Osteocyte (in vitro differentiated cells): ENCODE measurements at regions not wholly inside any gene's neighbourhood (a gene's known extent, or its start where the extent isn't known, plus 50 kb on each side); places are given as distances from the start of the nearest gene placed in this dataset.

Experiments
- DNase-seq: peaks from one replicate; pipeline ENCODE4 v3.0.0; 2021; ENCODE audit warnings: mixed read lengths; ENCODE audit not compliant: unreplicated experiment; ENCODE audit errors: extremely low spot score
- H3K27ac Mint-ChIP-seq: one replicate; pipeline ENCODE4 v1.8.0; 2021; ENCODE audit warnings: mild to moderate bottlenecking, mixed read lengths; ENCODE audit not compliant: unreplicated experiment
- H3K27me3 Mint-ChIP-seq: one replicate; pipeline ENCODE4 v1.8.0; 2021; ENCODE audit warnings: mixed read lengths; ENCODE audit not compliant: unreplicated experiment
- H3K36me3 Mint-ChIP-seq: one replicate; pipeline ENCODE4 v1.8.0; 2021; ENCODE audit warnings: mixed read lengths; ENCODE audit not compliant: unreplicated experiment
- H3K4me1 Mint-ChIP-seq: one replicate; pipeline ENCODE4 v1.8.0; 2021; ENCODE audit warnings: mixed read lengths; ENCODE audit not compliant: unreplicated experiment
- H3K4me3 Mint-ChIP-seq: one replicate; pipeline ENCODE4 v1.8.0; 2021; ENCODE audit warnings: mild to moderate bottlenecking, moderate library complexity, mixed read lengths; ENCODE audit not compliant: unreplicated experiment
- H3K9me3 Mint-ChIP-seq: one replicate; pipeline ENCODE4 v1.8.0; 2021; ENCODE audit warnings: mixed read lengths; ENCODE audit not compliant: unreplicated experiment
- CTCF ChIP-seq: fragments of 200-600 bp; sonication (generic); IDR thresholded peaks from 2 replicates; pipeline ENCODE4 v1.5.0; 2021; ENCODE audit warnings: antibody characterized with exemption, mild to moderate bottlenecking, moderate library complexity

- peaks cover 22% of the 10 kb centered on the region for H3K27me3 Mint-ChIP-seq
- peak; percentile 49 for TF ChIP-seq CTCF
- H3K4me3 Mint-ChIP-seq = no peak overlapping the region
- H3K36me3 Mint-ChIP-seq = no peaks in the 10 kb centered on the region
- no peak for DNase-seq
- no peak overlapping the region for H3K27ac Mint-ChIP-seq
- no peaks in the 10 kb centered on the region for H3K9me3 Mint-ChIP-seq
- H3K4me1 Mint-ChIP-seq = no peaks in the 10 kb centered on the region
Measured at GRCh38 chr2:105179469-105180372, 61.8 kb upstream of the GPR45 start.

- TF ChIP-seq CTCF = no peak
- DNase-seq = no peak
- peaks cover 16% of the 10 kb centered on the region for H3K27me3 Mint-ChIP-seq
- no peak overlapping the region for H3K4me3 Mint-ChIP-seq
- no peaks in the 10 kb centered on the region for H3K36me3 Mint-ChIP-seq
- no peaks in the 10 kb centered on the region for H3K9me3 Mint-ChIP-seq
- no peaks in the 10 kb centered on the region for H3K4me1 Mint-ChIP-seq
- no peak overlapping the region for H3K27ac Mint-ChIP-seq
Measured at GRCh38 chr2:105180491-105180972, 61.0 kb upstream of the GPR45 start.

GRCh38 chr2:105181282-105181681, 60.3 kb upstream of the GPR45 start:
- Mint-ChIP-seq H3K36me3 (no peaks in the 10 kb centered on the region), H3K4me3 (no peak overlapping the region), H3K27ac (no peak overlapping the region), H3K4me1 (no peaks in the 10 kb centered on the region), H3K9me3 (no peaks in the 10 kb centered on the region), H3K27me3 (peaks cover 11% of the 10 kb centered on the region)
- TF ChIP-seq CTCF = no peak
- DNase-seq = no peak

- H3K27me3 Mint-ChIP-seq = no peaks in the 10 kb centered on the region
- no peaks in the 10 kb centered on the region for H3K9me3 Mint-ChIP-seq
- DNase-seq = no peak
- no peak overlapping the region for H3K27ac Mint-ChIP-seq
- no peaks in the 10 kb centered on the region for H3K36me3 Mint-ChIP-seq
- no peak overlapping the region for H3K4me3 Mint-ChIP-seq
- H3K4me1 Mint-ChIP-seq = peaks cover 14% of the 10 kb centered on the region
- no peak for TF ChIP-seq CTCF
Measured at GRCh38 chr2:105183555-105184323, 57.8 kb upstream of the GPR45 start.

GRCh38 chr2:105184420-105184819, 57.1 kb upstream of the GPR45 start:
- no peak overlapping the region for H3K4me3 Mint-ChIP-seq
- no peaks in the 10 kb centered on the region for H3K27me3 Mint-ChIP-seq
- no peak for DNase-seq
- no peak overlapping the region for H3K27ac Mint-ChIP-seq
- H3K4me1 Mint-ChIP-seq = peaks cover 14% of the 10 kb centered on the region
- H3K9me3 Mint-ChIP-seq = no peaks in the 10 kb centered on the region
- TF ChIP-seq CTCF = no peak
- no peaks in the 10 kb centered on the region for H3K36me3 Mint-ChIP-seq
